ENCODE measurements at regions not wholly inside any gene's neighbourhood (a gene's known extent, or its start where the extent isn't known, plus 50 kb on each side); places are given as distances from the start of the nearest gene placed in this dataset.

- in situ Hi-C loops (cut with HindIII; ENCODE audit: low pct_ligation_motif_present, low sequenced_read_pairs), result loop anchor here (25.0 kb wide), 1 partner anchor 172 kb away; no protein-coding TSS in a partner anchor
- no peak for DNase-seq
- no peak overlapping the region for H3K27ac ChIP-seq
- H3K36me3 ChIP-seq (replicated peaks), result no peaks in the 10 kb centered on the region
- H3K4me3 ChIP-seq (ENCODE audit: low read depth, low read length), result no peak overlapping the region
- TF ChIP-seq, protein P1, sequence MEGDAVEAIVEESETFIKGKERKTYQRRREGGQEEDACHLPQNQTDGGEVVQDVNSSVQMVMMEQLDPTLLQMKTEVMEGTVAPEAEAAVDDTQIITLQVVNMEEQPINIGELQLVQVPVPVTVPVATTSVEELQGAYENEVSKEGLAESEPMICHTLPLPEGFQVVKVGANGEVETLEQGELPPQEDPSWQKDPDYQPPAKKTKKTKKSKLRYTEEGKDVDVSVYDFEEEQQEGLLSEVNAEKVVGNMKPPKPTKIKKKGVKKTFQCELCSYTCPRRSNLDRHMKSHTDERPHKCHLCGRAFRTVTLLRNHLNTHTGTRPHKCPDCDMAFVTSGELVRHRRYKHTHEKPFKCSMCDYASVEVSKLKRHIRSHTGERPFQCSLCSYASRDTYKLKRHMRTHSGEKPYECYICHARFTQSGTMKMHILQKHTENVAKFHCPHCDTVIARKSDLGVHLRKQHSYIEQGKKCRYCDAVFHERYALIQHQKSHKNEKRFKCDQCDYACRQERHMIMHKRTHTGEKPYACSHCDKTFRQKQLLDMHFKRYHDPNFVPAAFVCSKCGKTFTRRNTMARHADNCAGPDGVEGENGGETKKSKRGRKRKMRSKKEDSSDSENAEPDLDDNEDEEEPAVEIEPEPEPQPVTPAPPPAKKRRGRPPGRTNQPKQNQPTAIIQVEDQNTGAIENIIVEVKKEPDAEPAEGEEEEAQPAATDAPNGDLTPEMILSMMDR (IDR thresholded peaks at IDR 0.05; ENCODE audit: low read depth, low read length, missing control alignments), result no peak
- H3K27me3 ChIP-seq (replicated peaks), result no peaks in the 10 kb centered on the region
Measured at GRCh38 chr10:104584541-104584940, 56.5 kb upstream of the SORCS3 start.

DNA sequence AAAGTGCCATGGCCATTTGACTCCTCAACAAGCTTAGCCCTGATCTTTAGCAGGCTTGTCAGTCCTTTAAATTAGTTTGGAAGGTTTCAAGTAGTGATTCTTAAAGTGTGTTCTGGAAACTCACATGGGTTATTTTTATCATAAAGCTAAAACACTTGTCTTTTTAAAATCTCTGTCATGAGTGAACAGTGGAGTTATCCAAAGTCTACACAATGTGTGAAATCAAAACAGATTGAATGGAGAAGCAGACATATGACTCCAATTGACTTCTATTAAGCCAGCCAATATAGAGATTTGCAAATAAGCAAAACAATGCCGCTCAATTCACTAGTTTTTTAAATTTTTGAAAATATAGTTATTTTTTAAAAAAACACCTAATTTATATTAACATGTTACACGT, 53.3 kb upstream of the SORCS3 start:
- TF ChIP-seq, protein P1 (IDR thresholded peaks at IDR 0.05; ENCODE audit: low read depth, low read length, missing control alignments), result no peak
- no peak overlapping the region for H3K4me3 ChIP-seq (ENCODE audit: low read depth, low read length)
- DNase-seq, result no peak
- H3K36me3 ChIP-seq (replicated peaks), result no peaks in the 10 kb centered on the region
- H3K27me3 ChIP-seq (replicated peaks), result no peaks in the 10 kb centered on the region
- in situ Hi-C loops (cut with HindIII; ENCODE audit: low pct_ligation_motif_present, low sequenced_read_pairs), result loop anchor here (25.0 kb wide), 1 partner anchor 175 kb away; no protein-coding TSS in a partner anchor
- H3K27ac ChIP-seq, result no peak overlapping the region

DNA sequence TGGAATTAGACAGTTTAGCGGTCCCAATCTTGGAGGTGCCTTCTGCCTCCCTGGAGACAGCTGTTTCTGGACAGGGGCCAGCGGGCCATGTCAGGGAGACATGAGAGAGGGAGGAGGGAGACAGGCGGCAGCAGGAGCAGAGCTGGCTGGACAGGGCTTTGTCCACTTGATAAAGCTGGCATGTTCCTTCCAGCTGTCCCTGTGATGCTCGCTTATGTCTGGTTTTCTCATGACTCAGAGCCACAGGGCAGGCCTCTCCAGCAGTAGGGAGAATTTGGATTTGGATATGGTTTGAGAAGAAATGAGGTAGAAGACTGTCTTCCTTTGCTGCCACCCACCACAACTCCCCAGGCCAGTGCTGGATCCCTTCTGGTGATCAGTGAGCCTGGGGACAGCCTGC, 51.7 kb upstream of the SORCS3 start:
- in situ Hi-C loops (cut with HindIII; ENCODE audit: low pct_ligation_motif_present, low sequenced_read_pairs), result loop anchor here (25.0 kb wide), 1 partner anchor 177 kb away; no protein-coding TSS in a partner anchor

GRCh38 chr10:104589871-104590270, 51.2 kb upstream of the SORCS3 start:
- no peaks in the 10 kb centered on the region for H3K36me3 ChIP-seq (replicated peaks)
- H3K27ac ChIP-seq, result no peak overlapping the region
- in situ Hi-C loops (cut with HindIII; ENCODE audit: low pct_ligation_motif_present, low sequenced_read_pairs), result loop anchor here (25.0 kb wide), 1 partner anchor 178 kb away; no protein-coding TSS in a partner anchor
- TF ChIP-seq, protein P1 (IDR thresholded peaks at IDR 0.05; ENCODE audit: low read depth, low read length, missing control alignments), result no peak
- peak; percentile 27 for DNase-seq
- no peak overlapping the region for H3K4me3 ChIP-seq (ENCODE audit: low read depth, low read length)
- no peaks in the 10 kb centered on the region for H3K27me3 ChIP-seq (replicated peaks)

More for the DNA sequence above, 51.7 kb upstream of the SORCS3 start:
- Histone ChIP-seq H3K27me3 (replicated peaks) (no peaks in the 10 kb centered on the region), H3K4me3 (ENCODE audit: low read depth, low read length) (no peak overlapping the region), H3K36me3 (replicated peaks) (no peaks in the 10 kb centered on the region), H3K27ac (no peak overlapping the region)
- TF ChIP-seq, protein P1 (IDR thresholded peaks at IDR 0.05; ENCODE audit: low read depth, low read length, missing control alignments), result no peak
- DNase-seq, result no peak

All from brain microvascular endothelial cell (primary cell).